Hepatic stellate cell (primary cell): ENCODE measurements at regions not wholly inside any gene's neighbourhood (a gene's known extent, or its start where the extent isn't known, plus 50 kb on each side); places are given as distances from the start of the nearest gene placed in this dataset.
"Not testable (repeated sequence)": the region's sequence is repeated elsewhere in the genome, so short reads cannot be mapped to it uniquely, and the experiment has no call there.

ENCODE experiments used
- DNase-seq: peaks from one replicate; pipeline ENCODE4 v3.0.0; 2011; ENCODE audit warnings: low spot score

DNA sequence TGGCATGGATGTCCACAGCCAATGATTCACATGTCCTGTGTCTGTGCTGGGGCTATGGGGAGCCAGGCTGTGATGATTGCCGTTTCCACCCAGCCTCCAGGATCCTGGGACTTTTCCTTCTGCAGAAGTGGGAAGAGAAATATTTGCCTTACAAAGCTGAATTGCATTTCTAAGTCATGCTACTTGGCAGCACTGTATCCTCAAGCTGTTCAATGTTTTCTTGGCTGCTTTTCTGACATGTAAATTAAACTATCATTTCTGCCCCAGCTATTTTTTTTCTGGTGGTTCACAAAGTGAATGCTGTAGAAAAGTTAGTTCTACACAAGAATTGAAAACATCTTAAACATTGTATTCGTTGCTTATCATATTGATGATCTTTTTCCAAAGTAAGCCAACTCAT, 51.9 kb upstream of the TCERG1L start:
- no peak for DNase-seq

DNA sequence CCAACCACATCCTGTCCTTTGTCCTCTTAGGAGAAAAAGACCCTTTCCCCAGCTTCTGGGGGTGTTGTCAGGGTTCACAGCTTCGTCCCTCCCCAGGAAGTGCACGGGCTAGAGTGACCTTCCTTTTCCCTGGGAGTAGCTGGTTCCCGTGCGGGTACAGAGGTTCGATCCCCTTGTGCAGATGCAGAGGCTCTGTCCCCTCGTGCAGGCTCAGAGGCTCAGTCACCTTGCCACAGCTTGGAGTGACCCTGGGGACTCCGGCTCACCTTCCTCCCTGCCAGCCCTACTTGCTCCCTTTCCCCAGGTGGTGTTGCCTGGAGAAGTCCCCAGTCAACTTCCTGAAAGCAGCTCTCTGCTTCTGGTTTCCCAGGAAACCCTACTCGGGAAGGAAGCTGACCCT, 60.0 kb upstream of the TCERG1L start:
- no peak for DNase-seq

DNA sequence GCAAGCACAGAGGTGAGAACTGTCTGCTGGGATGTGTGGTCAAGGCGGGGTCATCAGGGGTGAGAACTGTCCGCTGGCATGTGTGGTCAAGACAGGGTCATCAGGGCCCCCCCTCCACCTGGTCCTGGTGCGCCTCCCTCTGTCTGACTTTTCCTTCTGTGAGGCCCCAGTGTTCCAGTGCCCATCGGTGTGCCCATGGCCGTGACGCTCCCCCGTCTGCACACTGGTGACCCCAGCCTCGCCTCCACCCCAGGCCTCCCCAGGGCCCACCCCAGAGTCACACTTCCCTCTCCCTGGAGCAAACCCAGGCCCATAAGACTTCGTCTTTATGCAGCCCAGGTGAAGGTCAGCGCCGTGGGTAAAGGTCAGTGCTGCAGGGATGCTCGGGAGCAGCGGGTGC, 70.1 kb upstream of the TCERG1L start:
- no peak for DNase-seq

DNA sequence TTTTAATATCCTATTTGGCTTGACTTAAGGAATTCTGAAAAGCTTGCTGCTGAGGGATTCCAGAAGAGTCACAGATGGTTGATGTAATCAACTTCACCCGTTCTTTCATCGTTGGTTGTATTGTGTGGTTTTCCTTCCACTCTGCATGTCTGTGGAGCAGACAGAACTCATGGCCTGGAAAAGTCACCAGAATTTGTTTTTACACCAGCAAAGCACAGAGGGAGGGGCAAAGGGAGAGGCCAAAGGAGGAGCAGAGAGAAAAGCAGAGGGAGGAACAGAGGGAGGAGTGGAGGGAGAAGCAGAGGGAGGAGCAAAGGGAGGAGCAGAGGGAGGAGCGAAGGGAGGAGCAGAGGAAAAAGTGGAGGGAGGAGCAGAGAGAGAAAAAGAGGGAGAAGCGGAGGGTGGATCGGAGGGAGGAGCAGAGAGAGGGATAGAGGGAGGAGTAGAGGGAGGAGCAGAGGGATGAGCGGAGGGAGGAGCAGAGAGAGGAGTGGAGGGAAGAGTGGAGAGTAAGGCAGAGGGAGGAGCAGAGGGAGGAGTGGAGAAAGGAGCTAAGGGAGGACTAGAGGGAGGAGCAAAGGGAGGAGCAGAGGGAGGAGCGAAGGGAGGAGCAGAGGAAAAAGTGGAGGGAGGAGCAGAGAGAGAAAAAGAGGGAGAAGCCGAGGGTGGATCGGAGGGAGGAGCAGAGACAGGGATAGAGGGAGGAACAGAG, 73.8 kb upstream of the TCERG1L start:
- DNase-seq, result not testable (repeated sequence)

DNA sequence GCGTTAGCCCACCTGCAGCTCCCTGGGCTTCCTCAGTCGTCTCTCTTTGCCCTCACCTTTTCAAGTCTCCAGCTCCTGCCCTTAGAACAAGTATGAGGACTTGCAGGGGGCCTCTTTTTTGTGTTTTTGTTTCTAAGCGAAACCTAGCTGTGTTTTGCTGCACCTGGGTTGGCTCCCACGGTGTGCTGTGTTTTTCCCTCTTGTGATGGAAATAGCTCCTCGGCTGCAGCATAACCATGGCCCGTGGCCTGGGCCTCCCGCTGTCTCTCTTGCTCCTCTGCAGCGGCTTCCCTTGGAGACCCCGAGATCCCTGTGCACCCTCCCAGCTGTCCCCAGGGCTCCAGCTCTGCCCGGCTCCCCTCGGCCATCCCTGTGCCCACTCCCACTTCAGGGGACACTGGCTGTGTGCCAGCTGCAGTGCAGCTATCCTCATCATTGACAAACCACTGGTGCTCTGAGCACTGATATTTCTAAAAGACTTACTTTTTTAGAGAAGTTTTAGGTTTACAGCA, 75.6 kb upstream of the TCERG1L start:
- no peak for DNase-seq

DNA sequence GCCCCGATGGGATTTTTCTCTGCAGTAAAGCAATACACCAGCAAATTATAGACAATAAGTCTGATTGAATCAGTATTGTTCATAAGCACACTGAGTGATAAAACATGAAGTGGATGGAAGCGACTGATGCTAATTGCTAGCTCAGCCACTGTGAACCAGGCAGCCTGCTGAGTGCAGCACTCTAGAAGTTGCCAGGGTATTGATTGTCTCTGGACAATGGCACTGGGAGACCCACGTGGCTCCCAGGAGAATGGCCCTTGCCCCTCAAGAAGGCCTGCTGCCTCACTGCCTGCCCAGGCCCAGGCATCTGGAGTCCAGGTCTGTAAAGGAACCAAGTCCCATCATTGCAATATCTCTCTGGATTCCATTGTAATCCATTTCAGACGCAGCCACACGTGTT, 80.4 kb upstream of the TCERG1L start:
- DNase-seq, result no peak

DNA sequence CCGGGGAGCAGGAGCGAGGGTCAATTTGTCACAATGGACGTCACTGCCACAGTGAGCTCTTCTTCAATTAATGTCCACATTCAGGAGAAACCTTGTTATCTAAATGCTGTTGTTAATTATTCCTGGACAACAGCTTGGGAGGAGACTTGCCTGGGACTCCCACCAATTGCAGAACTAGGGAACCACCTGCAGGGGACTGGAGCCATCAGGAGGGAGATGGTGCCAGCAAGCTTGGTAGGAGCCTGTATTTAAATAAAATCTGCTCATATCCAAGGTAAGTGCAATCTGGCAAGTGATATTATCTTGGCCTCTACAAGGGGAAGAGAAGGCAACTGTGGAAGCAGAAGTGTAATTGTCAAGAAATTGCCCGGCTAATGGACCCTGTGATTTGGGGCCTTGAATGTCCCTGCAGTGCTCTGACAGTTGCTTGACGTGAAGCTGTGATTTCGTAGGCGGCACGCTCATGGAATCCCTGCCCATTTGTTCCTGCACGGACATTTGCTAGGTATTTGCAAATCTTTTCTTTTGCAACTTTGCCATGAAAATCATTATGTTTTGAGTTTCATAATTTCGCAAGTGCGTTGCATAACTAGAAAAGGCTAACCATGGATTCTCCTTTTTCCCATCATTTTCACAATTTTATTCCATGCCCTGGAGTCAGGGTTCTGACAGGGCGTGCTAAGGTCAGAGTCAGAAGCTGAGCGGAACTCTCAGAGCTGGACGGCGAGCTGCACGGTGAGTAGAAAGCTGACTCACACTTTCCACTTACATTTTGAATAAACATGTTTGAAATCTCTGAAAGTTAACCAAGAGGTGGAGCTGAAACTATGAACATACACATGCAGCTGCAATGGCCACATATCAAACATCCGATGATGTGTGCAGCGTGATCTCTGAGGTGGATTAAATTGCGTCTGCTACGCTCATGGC, 84.9 kb upstream of the TCERG1L start:
- DNase-seq, result no peak

DNA sequence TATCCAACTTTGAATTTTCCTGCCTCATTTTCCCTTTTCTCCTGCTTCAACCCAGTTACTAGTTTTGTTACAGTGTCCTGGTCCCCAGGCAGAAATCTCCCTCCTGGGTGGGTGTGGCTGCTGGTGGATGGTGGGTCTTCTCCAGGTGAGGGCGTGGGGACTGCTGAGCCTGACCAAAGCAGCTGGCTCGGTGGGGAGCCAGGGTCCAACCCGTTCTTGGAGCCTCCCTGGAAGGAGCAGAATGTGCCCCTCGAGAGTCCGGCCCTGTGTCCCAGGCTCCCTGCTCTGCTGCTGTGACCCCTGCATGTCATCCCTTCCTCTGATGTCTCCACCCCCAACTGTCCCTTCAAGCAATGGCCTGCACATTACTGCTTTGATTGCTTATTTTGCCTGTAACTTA, 86.6 kb upstream of the TCERG1L start:
- no peak for DNase-seq

DNA sequence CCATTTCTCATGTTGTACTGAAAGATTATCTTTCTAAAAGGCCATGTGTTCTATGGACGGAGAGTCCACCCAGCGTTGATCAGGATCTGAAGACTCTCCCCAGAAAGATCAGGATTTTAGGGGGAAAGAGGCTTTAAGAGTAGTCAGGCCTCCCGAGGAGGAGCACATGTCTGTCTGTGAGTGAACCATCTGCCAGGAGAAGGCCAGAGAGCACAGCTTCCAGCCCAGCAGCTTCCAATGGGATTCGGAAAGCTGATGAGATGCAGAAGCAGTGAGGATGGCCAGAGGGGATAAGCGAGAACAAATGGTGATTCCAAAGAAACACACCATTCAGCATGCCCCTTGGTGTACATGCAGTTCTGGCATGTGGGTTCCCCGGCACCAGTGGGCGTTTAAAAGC, 88.5 kb upstream of the TCERG1L start:
- no peak for DNase-seq

DNA sequence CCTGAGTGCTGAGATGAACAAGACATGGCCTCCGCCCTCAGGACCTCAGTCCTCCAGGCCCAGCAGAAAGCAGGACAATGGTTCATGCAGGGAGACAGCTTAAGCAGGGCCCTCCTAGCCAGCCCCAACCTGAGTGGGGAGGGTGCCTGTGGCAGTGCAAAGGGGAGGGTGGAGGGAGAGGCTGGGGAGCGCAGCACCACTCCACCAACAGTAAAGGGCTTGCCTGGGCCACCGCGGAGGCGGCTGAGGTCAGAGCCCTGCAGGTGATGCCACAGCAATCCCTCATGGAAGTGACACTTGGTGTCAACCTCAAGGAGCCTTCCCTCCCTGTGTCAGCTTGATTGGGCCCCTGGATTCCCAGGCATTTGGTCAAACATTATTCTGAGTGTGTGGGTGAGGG, 89.0 kb upstream of the TCERG1L start:
- DNase-seq, result no peak

DNA sequence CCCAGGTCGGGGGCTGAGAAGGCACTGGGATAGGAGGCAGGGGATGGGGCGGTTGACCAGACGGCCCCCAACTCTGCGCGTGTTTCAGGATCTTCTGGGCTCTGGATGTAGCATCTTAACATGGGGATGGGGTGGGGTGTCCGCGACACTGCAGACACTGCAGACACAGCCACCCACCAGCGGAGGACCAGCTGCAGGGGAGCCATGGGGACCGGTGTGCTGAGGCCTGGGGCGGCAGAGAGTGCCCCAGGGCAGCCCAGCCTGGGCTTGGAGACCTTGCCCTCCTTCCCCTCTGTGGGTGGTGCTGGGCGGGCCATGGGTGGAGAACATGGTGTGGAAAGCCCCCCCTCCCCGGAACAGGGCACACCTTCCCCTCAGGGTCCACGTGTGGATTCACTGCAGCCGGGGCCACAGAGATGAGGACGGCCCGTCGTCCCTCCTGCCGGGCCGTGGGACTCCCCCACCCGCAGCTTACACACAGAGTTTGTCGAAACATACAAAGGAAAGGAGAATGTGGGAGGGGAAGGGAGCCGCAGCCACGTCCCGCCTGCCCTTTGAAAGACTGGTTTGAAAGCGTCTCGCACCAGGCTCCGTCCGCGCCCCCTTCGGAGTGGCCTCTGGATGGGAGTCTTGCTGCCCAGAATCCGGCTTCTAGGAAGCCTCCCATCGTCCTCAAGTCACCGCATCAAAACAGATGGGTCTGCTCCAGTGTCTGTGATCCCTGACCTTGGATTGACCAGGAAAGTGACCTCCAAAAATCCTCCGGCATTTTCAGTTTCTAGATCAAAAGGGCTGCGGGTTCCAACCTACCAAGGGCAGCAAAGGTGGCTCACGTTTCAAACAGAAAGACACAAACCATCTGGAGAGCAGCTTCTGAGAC, 91.5 kb upstream of the TCERG1L start:
- no peak for DNase-seq

DNA sequence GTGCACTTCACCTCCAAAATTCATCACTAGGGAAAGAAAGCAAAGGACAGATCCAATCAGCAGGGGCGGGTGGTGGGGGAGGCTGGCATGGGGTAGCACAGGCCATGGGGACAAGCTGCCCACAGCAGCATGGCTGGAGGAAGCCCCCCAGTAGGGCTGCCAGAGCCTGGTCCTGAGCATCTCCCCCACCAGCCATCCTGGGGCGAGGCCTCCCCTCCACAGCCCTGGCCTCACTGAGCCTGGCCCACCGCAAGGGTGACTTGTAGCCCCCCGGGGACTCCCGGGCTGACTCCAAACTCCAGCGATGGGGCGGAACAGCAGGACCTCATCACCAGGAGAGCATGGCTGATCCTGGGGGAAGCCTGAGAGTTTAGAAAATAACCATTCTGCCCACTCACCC, 92.4 kb upstream of the TCERG1L start:
- no peak for DNase-seq

DNA sequence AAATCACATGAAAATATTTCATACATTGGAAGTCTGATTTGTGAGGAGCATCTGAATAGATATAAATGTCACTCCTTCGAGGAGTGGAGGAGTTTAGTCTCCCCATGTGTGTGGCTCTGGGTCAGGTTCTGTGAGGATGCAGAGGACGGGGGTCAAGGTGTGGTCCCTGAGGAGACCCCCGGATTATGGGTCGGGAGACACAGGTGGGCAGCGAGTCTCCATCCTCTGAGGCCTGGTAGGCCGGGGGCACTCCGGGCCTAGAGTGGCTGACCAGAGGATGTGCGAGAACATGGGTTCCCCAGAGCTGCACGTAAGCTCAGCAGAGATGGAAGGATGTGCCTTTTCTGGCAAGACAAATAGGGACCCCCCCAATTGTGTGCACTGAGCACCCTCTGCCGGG, 93.4 kb upstream of the TCERG1L start:
- no peak for DNase-seq

DNA sequence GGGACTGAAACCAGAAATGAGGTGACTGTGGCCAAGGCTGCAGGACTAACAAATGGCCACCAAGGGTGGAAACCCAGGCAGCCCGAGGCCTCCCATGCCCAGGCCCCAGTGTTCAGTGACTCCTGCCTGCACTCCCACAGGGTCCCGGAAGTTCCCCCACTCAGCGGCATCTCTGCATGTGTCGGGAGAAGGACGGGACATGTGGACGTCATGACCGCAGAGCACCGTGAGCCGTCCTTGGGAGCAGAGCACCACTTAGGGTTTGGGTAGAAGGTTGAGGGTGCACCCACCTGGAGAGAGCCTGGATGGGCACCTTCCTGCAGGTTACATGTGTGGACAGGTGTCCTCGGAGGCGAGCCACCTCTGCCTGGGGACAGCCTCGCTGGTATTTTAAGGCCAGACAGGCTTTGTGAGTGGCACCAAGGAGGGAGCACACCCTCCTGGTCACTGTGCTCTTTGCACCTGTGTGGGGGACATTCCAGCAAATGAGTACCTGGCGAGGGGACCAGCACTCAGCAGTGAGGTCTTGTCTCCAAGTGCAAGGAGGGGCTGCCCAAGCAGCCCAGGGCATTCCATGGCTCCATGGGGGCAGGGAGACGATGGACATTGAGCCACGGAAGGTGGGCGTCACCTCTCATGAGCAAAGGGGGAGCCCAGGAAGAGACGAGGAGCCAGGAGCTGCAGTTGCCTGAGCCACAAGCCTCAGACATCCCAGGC, 95.3 kb upstream of the TCERG1L start:
- no peak for DNase-seq

DNA sequence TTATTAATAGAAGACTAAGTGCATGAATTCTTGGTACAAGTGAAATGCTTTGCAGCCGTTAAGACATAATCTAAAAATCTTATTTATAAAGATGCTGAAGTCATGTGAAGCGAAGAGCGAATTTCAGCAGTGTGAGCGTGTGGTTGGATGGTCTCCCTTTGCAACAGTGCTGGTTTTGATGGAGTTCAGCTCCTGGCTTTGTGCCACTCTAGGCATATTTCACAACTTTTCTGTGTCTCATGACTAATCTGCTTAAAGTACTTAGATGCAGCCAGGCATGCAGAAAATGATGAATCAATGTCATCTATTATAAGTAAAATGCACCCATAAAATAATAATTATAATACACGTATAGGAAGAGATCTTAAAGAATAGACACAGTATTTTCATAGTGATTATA, 107.2 kb upstream of the TCERG1L start:
- no peak for DNase-seq

DNA sequence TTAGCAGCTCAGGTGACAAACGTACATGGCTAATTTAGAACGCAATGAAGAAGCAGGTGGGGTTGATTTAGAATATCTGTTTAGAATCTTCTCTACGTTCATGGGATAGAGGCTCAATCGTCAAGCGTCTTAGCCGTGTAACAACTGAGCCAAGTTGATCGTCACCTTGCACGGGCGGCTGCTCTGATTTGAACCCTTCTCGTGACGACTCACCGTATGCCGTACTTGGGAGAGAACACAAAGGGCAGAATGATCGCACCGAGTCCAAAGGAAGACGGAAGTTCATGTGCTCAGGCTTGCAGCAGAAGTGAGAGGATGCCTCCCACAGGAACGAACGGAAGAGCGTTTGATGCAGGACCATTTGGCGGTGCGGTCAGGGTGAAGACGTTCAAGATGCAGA, 108.3 kb upstream of the TCERG1L start:
- no peak for DNase-seq

DNA sequence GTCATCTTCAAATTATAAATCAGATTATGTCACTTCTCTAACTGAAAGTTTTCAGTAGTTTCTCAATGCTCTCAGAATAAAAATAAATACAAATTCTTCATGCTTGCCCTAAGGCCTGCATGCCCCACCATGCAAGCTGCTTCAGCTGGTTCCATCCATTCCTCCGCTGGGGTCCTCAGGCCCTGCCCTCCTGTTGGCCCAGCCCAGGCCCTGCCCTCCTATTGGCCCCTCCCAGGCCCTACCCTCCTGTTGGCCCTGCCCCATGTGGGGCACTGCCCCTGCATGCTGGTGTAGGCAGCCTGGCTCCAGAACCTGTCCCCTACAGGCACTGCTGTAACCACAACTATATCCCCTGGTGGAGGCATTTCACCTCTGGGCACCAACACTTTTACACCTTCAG, 109.3 kb upstream of the TCERG1L start:
- DNase-seq, result no peak

DNA sequence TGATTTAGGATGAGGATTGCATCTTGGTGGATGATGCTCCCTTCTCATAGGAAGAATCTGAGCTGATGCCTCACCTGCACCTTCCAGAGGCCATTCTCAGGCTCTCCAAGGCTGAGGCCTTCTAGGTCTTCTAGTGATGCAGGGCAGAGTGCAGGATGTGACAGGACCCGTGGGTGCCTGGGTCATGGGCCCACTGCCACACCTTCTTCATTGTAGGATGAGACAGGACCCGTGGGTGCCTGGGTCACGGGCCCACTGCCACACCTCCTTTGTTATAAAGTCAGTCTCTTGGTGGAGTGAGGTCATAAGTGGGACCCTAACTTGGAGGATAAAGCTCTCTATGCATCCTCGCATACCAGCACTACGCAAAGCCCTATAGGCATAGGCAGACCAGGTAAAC, 109.9 kb upstream of the TCERG1L start:
- no peak for DNase-seq

DNA sequence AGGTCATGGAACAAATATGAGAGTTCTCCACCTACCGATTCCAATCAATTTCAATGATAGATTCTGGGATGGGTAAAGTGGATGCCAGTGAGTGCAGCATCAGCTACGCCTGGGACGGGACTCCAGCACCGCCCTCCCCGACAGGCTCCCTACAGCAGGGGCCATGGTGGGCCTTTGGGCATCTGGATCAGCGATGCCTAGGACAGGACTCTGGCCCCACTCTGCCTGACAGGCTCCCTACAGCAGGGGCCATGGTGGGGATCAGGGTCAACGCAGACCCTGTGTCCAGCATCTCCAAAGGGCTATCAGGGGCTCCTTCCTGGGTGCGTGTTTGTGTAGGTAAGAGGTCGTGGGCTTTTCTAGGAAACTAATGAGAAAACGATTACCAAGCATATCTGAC, 111.2 kb upstream of the TCERG1L start:
- no peak for DNase-seq

DNA sequence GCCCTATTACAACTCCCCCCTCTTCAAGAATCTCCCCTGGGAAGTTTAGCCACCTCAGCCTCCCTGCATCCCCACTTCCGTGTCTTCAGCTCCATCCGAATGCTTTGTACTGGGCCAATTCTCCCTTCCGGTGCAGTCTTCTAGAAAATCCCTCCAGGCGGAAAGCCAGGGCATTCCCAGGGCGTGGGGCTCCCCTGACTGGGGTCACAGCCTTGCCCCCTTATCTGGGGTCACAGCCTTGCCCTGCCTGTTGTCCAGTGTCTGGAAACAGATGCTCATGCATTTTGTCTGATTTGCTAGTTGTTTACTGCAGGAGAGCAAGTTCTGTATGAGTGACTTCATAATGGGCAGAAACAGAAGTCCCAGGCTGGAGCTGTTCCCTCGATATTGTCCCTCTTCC, 112.5 kb upstream of the TCERG1L start:
- no peak for DNase-seq

DNA sequence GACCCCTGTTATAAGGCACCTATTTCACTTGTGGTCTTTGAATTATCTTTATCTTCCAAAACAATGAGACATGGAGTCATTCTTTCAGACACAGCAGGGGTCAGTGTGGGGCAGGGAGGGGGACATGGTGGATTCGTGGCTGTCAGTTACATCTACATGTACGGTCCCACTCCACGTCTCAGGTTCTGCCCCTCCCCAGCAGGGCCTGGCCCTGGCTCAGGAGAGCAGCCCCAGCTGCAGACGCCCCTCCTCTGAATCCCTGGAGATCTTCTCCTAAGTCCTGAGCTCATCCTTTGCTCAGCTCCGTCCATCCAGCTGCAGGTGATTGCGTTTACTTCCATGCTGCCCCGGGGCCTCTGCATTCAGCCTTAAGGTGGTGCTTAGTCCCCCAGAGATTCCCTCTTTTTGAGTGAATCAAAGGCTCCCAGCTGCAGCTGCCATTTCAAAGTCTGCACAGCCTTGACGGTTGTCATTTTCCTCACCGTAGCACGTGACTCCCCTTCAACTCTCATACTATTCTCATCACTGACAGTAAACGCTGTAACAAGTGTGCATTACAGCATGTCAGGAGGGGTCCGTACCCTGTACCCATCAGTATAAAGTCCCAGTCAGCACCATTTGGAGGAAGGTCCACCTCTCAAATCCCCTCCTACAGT, 113.4 kb upstream of the TCERG1L start:
- DNase-seq, result no peak
